H1 (cell line): ENCODE measurements at regions not wholly inside any gene's neighbourhood (a gene's known extent, or its start where the extent isn't known, plus 50 kb on each side); places are given as distances from the start of the nearest gene placed in this dataset.

Experiments used
- CTCF ChIA-PET: fragments of 300-600 bp; sonication (Branson Sonifier 250); formaldehyde crosslinking; loops from one replicate; lab custom pipeline; 2021; ENCODE audit not compliant: partially characterized antibody; lab: Charles Lee
- POLR2A ChIA-PET: fragments of 300-600 bp; sonication (Branson Sonifier 250); formaldehyde crosslinking; loops from one replicate; lab custom pipeline; 2021; ENCODE audit warnings: inconsistent platforms; ENCODE audit not compliant: partially characterized antibody; lab: Charles Lee
- DNase-seq, 2 experiments: peaks; one replicate each; pipeline versions ENCODE4 v3.0.0 to v3.0.0-alpha.2; 2010 to 2022; ENCODE audit warnings: low spot score in 2 of 2, low read depth in 1 of 2, mixed read lengths in 1 of 2
- FAIRE-seq: peaks from 2 replicates; lab custom pipeline; 2011; peaks lifted over from hg19 to GRCh38; lab: Jason Lieb, UNC
- H2AFZ ChIP-seq: 2 replicates; pipeline ENCODE4 v1.8.1; 2012; ENCODE audit warnings: low read length, inconsistent platforms
- H2AK5ac ChIP-seq: 2 replicates; pipeline ENCODE4 v1.6.1; 2013; ENCODE audit warnings: low read depth, low read length
- H2BK120ac ChIP-seq: replicated peaks from 2 replicates; pipeline ENCODE3; 2013; ENCODE audit warnings: low read depth, low read length, inconsistent platforms
- H2BK12ac ChIP-seq: 2 replicates; pipeline ENCODE4 v1.6.1; 2013; ENCODE audit warnings: low read depth, low read length
- H2BK15ac ChIP-seq: 2 replicates; pipeline ENCODE4 v1.6.1; 2013; ENCODE audit warnings: low read length
- H2BK20ac ChIP-seq: 2 replicates; pipeline ENCODE4 v1.6.1; 2013; ENCODE audit warnings: low read length
- H2BK5ac ChIP-seq: 2 replicates; pipeline ENCODE4 v1.6.1; 2013; ENCODE audit warnings: low read depth, low read length
- H3K14ac ChIP-seq: 2 replicates; pipeline ENCODE4 v1.6.1; 2013; ENCODE audit warnings: inconsistent platforms; ENCODE audit not compliant: insufficient read length
- H3K18ac ChIP-seq: 2 replicates; pipeline ENCODE4 v1.6.1; 2013; ENCODE audit warnings: low read length; ENCODE audit errors: extremely low read depth
- H3K23ac ChIP-seq: 2 replicates; pipeline ENCODE4 v1.6.1; 2013; ENCODE audit warnings: inconsistent platforms; ENCODE audit not compliant: insufficient read length
- H3K23me2 ChIP-seq: 2 replicates; pipeline ENCODE4 v1.6.1; 2013; ENCODE audit warnings: low read depth, low read length
- H3K27ac ChIP-seq: 2 replicates; pipeline ENCODE4 v1.6.1; 2011; ENCODE audit warnings: low read depth, low read length, inconsistent platforms
- H3K27me3 ChIP-seq, 4 experiments: replicated peaks in 1 of 4; 1 replicate in 1 of 4; 2 replicates in 3 of 4; pipeline versions ENCODE4 v1.6.1 to v1.8.1; 2011 to 2013; ENCODE audit warnings: low read length in 3 of 4, mild to moderate bottlenecking in 3 of 4, inconsistent platforms in 2 of 4, mixed read lengths in 2 of 4, moderate library complexity in 1 of 4; ENCODE audit not compliant: control insufficient read depth in 3 of 4, insufficient read depth in 3 of 4; ENCODE audit errors: extremely low read depth in 1 of 4
- H3K36me3 ChIP-seq, 4 experiments: 2 replicates each; pipeline versions ENCODE4 v1.6.1 to v1.8.1; 2011 to 2013; ENCODE audit warnings: mild to moderate bottlenecking in 4 of 4, low read length in 3 of 4, moderate library complexity in 2 of 4, control low read depth in 1 of 4, inconsistent platforms in 1 of 4; ENCODE audit not compliant: insufficient read depth in 4 of 4, control insufficient read depth in 2 of 4
- H3K4ac ChIP-seq: replicated peaks from 2 replicates; pipeline ENCODE3; 2013; ENCODE audit warnings: low read length, low read depth, mixed read lengths, inconsistent platforms; ENCODE audit not compliant: insufficient read length
- H3K4me1 ChIP-seq, 4 experiments: replicated peaks in 1 of 4; 1 replicate in 1 of 4; 2 replicates in 3 of 4; pipeline versions ENCODE4 v1.6.1 to v1.8.1; 2011 to 2013; ENCODE audit warnings: low read length in 3 of 4, inconsistent platforms in 2 of 4, mixed read lengths in 1 of 4; ENCODE audit not compliant: insufficient read depth in 4 of 4, control insufficient read depth in 3 of 4
- H3K4me2 ChIP-seq, 2 experiments: 2 replicates each; pipeline versions ENCODE4 v1.6.1 to v1.8.1; 2011 to 2013; ENCODE audit warnings: low read depth in 2 of 2, low read length in 2 of 2, control low read depth in 1 of 2, inconsistent platforms in 1 of 2, mild to moderate bottlenecking in 1 of 2; ENCODE audit not compliant: insufficient read depth in 1 of 2
- H3K4me3 ChIP-seq, 4 experiments: fragments of 200-600, 300-600 bp in 1 of 4; sonication (generic), shearing (Covaris generic), sonication (Bioruptor Twin) in 1 of 4; 2 replicates each; pipeline versions ENCODE4 v1.5.1 to v1.8.1; 2011 to 2016; ENCODE audit warnings: low read length in 4 of 4, low read depth in 3 of 4, control low read depth in 2 of 4, inconsistent platforms in 2 of 4, mild to moderate bottlenecking in 2 of 4, mixed read lengths in 1 of 4, moderate library complexity in 1 of 4; ENCODE audit not compliant: insufficient read depth in 2 of 4; ENCODE audit errors: extremely low read depth in 1 of 4
- H3K56ac ChIP-seq: replicated peaks from 2 replicates; pipeline ENCODE3; 2013; ENCODE audit warnings: low read depth, mild to moderate bottlenecking, mixed read lengths, low read length, inconsistent platforms; ENCODE audit not compliant: insufficient read length
- H3K79me1 ChIP-seq: 2 replicates; pipeline ENCODE4 v1.6.1; 2013; ENCODE audit warnings: low read depth, low read length, control low read depth
- H3K79me2 ChIP-seq, 2 experiments: 2 replicates each; pipeline versions ENCODE4 v1.6.1 to v1.8.1; 2012 to 2013; ENCODE audit warnings: low read length in 2 of 2, mild to moderate bottlenecking in 2 of 2, inconsistent platforms in 1 of 2; ENCODE audit not compliant: insufficient read depth in 2 of 2, control insufficient read depth in 1 of 2
- H3K9ac ChIP-seq, 4 experiments: replicated peaks in 1 of 4; 1 replicate in 1 of 4; 2 replicates in 3 of 4; pipeline versions ENCODE4 v1.6.1 to v1.8.1; 2011 to 2013; ENCODE audit warnings: low read depth in 3 of 4, low read length in 3 of 4, control low read depth in 2 of 4, mild to moderate bottlenecking in 2 of 4, moderate library complexity in 2 of 4, inconsistent platforms in 1 of 4; ENCODE audit errors: extremely low read depth in 1 of 4
- H3K9me3 ChIP-seq, 2 experiments: 2 replicates each; pipeline versions ENCODE4 v1.6.1 to v1.8.1; 2012 to 2013; ENCODE audit warnings: mild to moderate bottlenecking in 2 of 2, moderate library complexity in 2 of 2, control low read depth in 1 of 2, inconsistent platforms in 1 of 2, low read depth in 1 of 2, low read length in 1 of 2, mixed read lengths in 1 of 2; ENCODE audit not compliant: insufficient read depth in 2 of 2
- H4K20me1 ChIP-seq, 2 experiments: replicated peaks in 1 of 2; 2 replicates each; pipeline versions ENCODE3 to v1.8.1; 2011 to 2013; ENCODE audit warnings: inconsistent platforms in 2 of 2, low read length in 2 of 2, mild to moderate bottlenecking in 1 of 2; ENCODE audit not compliant: insufficient read depth in 2 of 2, control insufficient read depth in 1 of 2
- H4K5ac ChIP-seq: 2 replicates; pipeline ENCODE4 v1.6.1; 2013; ENCODE audit warnings: low read length, low read depth, mixed read lengths, inconsistent platforms; ENCODE audit not compliant: insufficient read length
- H4K8ac ChIP-seq: 2 replicates; pipeline ENCODE4 v1.8.0; 2013; ENCODE audit warnings: mild to moderate bottlenecking, moderate library complexity, low read length, inconsistent platforms; ENCODE audit not compliant: insufficient read depth; ENCODE audit errors: extremely low read depth
- H4K91ac ChIP-seq: replicated peaks from 2 replicates; pipeline ENCODE3; 2013; ENCODE audit warnings: low read length, mixed read lengths, inconsistent platforms; ENCODE audit not compliant: insufficient read length
- BRCA1 ChIP-seq: IDR thresholded peaks from 2 replicates; pipeline ENCODE4 v1.6.1; 2012; ENCODE audit warnings: low read depth, low read length, improper control_type of control experiment
- POLR2A ChIP-seq, 2 experiments: IDR thresholded peaks; 1 replicate in 1 of 2; 2 replicates in 1 of 2; pipeline ENCODE4 v1.6.1; 2011; ENCODE audit warnings: low read depth in 2 of 2, low read length in 2 of 2, mild to moderate bottlenecking in 2 of 2; ENCODE audit errors: control extremely low read depth in 1 of 2
- SRF ChIP-seq: IDR thresholded peaks from 2 replicates; pipeline ENCODE4 v1.6.1; 2011; ENCODE audit warnings: mild to moderate bottlenecking, low read depth, low read length, moderate library complexity
- TAF7 ChIP-seq: optimal IDR thresholded peaks from 2 replicates; pipeline ENCODE3; 2011; ENCODE audit warnings: low read depth, mild to moderate bottlenecking, inconsistent platforms, low read length, moderate library complexity, borderline replicate concordance
- WGBS, 2 experiments: shearing (Covaris generic) in 1 of 2; methylation state at CpG; one replicate each; pipeline versions ENCODE4 v1.1.6 to v1.1.7; 2013 to 2015; ENCODE audit warnings: low lambda C conversion rate in 2 of 2, mixed read lengths in 2 of 2, inconsistent platforms in 1 of 2, low coverage in 1 of 2, missing lambda C conversion rate in 1 of 2; ENCODE audit not compliant: insufficient replicate concordance in 2 of 2, insufficient coverage in 1 of 2, insufficient read length in 1 of 2; ENCODE audit errors: extremely low coverage in 1 of 2, missing lambda C conversion rate in 1 of 2; 5-methylcytosine and 5-hydroxymethylcytosine counted together

DNA sequence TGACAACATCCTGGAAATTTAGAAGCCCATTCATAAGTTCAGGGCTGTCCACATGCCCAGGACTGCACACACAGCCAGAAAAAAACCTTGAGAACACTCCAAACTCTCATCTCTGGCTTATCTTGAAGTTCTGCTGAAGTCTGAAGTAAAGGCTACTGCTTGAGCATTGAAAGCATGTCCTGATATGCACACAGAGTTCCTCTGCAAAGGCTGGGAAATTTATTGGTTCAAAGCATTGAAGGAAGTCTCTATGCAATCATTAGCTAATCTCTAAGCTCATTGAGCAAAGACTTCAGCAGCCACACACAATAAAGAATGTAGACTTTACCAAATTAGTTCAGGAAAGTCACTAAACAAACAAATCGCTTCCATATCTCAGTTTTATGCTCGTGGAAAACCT, 162.0 kb upstream of the STT3B start:
- Histone ChIP-seq H3K9me3 (no peaks in the 10 kb centered on the region; a peak in 1 of 4 replicates), H4K20me1 (no peaks in the 10 kb centered on the region), H2BK5ac (no peak overlapping the region), H2BK15ac (no peak overlapping the region)
- 67% methylated on average over 2 of the region's 2 CpGs; no CpG with 5 or more reads in 1 of the 2 experiments for WGBS, 2 experiments
- TF ChIP-seq BRCA1 (no peak), POLR2A (IDR thresholded peaks at IDR 0.05; ENCODE audit: control extremely low read depth in 1 of 2, low read depth in 2 of 2, low read length in 2 of 2) (no peak), SRF (no peak), TAF7 (no peak)
- TF ChIP-seq, all 59 proteins: peak for 0
- Histone ChIP-seq H3K36me3 (no peaks in the 10 kb centered on the region), H2BK120ac (no peak overlapping the region), H3K14ac (no peak overlapping the region), H3K23me2 (no peaks in the 10 kb centered on the region), H4K8ac (no peak overlapping the region), H4K5ac (no peak overlapping the region), H3K56ac (no peak overlapping the region), H3K4me2 (no peak overlapping the region), H3K27me3 (no peaks in the 10 kb centered on the region), H4K91ac (no peak overlapping the region), H3K4ac (no peak overlapping the region), H2BK20ac (no peak overlapping the region), H3K4me1 (no peaks in the 10 kb centered on the region), H2AFZ (no peak overlapping the region), H3K23ac (no peak overlapping the region), H3K79me1 (no peaks in the 10 kb centered on the region), H3K27ac (no peak overlapping the region), H3K79me2 (no peaks in the 10 kb centered on the region), H2AK5ac (no peak overlapping the region), H3K9ac (no peak overlapping the region), H2BK12ac (no peak overlapping the region), H3K18ac (no peak overlapping the region), H3K4me3 (no peak overlapping the region)
- FAIRE-seq (no peak), DNase-seq (no peak)
- POLR2A ChIA-PET = no interaction called here
- CTCF ChIA-PET = interaction anchor here (1.3 kb wide), 1 partner anchor 12 kb away, joined by 4 read pairs; no protein-coding TSS in a partner anchor
